ENCODE measurements at regions not wholly inside any gene's neighbourhood (a gene's known extent, or its start where the extent isn't known, plus 50 kb on each side); places are given as distances from the start of the nearest gene placed in this dataset.
"Not testable (repeated sequence)": the region's sequence is repeated elsewhere in the genome, so short reads cannot be mapped to it uniquely, and the experiment has no call there.

DNA sequence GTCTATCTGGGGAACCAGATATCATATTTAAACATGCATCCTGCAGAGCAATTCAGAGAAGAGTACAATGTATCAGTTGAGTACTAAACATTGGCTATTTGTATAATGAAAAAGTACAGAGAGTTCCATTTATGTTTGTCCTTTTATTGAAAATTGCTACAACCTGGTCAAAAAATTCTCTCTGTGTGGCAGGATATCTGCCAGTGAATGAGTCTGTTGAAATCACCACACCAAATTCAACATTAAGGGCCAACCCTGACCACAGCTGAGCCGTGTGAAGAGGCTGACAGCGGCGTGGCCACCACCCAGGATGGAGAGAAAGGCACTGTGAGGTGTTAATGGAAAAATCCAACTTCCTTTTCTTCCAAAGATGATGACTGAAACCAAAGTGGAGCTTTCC is 422.7 kb upstream of the PIK3R1 start:
- no peaks in the 10 kb centered on the region for H3K9me3 ChIP-seq (replicated peaks)
- no peak for DNase-seq (ENCODE audit: low read depth in 1 of 2, low spot score in 2 of 2)

DNA sequence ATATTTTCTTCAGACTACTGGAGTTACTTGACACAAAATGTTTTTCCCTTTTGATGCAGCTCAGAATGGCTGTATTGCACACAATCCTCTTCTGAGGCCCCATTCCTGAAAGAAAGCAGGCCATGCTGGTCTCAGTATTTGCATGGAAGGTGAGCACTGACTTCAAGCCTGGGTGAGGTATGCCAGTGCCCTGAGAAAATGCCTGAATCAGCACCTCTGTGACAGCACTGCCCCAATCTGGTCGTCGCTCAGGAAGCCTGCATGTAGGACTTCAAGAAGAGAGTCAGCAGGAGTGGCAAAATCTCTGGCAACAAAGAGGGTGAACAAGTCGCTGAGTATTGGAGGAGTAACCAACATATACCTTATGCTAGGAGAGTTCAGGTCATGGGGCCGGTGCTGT is 425.2 kb upstream of the PIK3R1 start:
- Histone ChIP-seq H3K27ac (no peak overlapping the region), H3K4me1 (replicated peaks) (no peaks in the 10 kb centered on the region), H3K9me3 (replicated peaks) (no peaks in the 10 kb centered on the region), H3K27me3 (replicated peaks) (no peaks in the 10 kb centered on the region), H3K4me3 (no peak overlapping the region), H3K36me3 (no peaks in the 10 kb centered on the region)
- no peak for DNase-seq (ENCODE audit: low read depth in 1 of 2, low spot score in 2 of 2)

More for the DNA sequence above, 422.7 kb upstream of the PIK3R1 start:
- Histone ChIP-seq H3K27ac (no peak overlapping the region), H3K4me3 (no peak overlapping the region), H3K27me3 (replicated peaks) (no peaks in the 10 kb centered on the region), H3K36me3 (no peaks in the 10 kb centered on the region), H3K4me1 (replicated peaks) (no peaks in the 10 kb centered on the region)

DNA sequence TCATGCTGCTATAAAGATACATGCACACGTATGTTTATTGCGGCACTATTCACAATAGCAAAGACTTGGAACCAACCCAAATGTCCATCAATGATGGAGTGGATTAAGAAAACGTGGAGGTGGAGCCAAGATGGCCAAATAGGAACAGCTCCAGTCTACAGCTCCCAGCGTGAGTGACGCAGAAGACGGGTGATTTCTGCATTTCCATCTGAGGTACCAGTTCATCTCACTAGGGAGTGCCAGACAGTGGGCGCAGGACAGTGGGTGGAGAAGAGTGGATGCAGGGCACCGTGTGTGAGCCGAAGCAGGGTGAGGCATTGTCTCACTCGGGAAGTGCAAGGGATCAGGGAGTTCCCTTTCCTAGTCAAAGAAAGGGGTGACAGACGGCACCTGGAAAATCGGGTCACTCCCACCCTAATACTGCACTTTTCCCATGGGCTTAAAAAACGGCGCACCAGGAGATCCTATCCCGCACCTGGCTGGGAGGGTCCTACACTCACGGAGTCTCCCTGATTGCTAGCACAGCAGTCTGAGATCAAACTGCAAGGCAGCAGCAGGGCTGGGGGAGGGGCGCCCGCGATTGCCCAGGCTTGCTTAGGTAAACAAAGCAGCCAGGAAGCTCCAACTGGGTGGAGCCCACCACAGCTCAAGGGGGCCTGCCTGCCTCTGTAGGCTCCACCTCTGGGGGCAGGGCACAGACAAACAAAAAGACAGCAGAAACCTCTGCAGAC is 435.5 kb upstream of the PIK3R1 start:
- not testable (repeated sequence) for H3K27ac ChIP-seq; H3K36me3 ChIP-seq; DNase-seq (ENCODE audit: low read depth in 1 of 2, low spot score in 2 of 2); H3K27me3 ChIP-seq (replicated peaks); H3K9me3 ChIP-seq (replicated peaks); H3K4me3 ChIP-seq; H3K4me1 ChIP-seq (replicated peaks)

DNA sequence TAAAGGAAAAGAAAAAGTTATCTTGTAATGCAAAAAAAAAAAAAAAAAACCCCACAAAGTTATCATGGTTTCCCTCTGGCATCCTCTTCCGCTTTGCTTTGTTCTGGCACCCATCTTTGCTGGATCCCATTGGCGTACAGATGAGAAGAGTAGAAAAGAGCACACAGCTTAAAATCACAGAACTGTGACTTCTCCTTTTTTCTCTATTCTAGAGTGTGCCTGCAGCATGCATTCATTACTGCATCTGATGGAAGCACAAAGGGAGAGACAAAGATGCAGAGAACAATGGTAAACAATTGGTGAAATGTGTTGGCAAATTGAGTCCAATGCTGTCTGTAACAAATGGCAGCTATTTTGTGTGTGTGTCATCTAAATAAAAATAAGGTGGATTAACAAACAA is 440.8 kb upstream of the PIK3R1 start:
- Histone ChIP-seq H3K9me3 (replicated peaks) (no peaks in the 10 kb centered on the region), H3K36me3 (no peaks in the 10 kb centered on the region), H3K4me1 (replicated peaks) (no peaks in the 10 kb centered on the region), H3K27ac (no peak overlapping the region), H3K4me3 (no peak overlapping the region), H3K27me3 (replicated peaks) (no peaks in the 10 kb centered on the region)
- no peak for DNase-seq (ENCODE audit: low read depth in 1 of 2, low spot score in 2 of 2)

DNA sequence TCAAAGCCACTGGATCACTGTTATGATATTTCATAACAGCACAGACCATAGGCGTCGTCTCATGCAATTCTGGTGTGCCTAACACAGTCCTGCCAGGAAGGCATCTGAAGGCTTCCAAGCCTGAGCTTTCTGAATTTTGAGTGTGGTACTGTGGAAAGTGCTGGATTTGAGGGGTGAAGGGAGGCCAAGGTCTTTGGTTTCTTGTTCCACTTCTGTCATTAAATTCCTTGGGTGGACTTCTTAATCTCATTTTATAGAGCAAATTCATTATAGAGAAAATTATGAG is 441.3 kb upstream of the PIK3R1 start:
- no peaks in the 10 kb centered on the region for H3K27me3 ChIP-seq (replicated peaks)
- no peaks in the 10 kb centered on the region for H3K36me3 ChIP-seq
- no peaks in the 10 kb centered on the region for H3K9me3 ChIP-seq (replicated peaks)
- no peak overlapping the region for H3K27ac ChIP-seq
- no peak overlapping the region for H3K4me3 ChIP-seq
- no peak for DNase-seq (ENCODE audit: low read depth in 1 of 2, low spot score in 2 of 2)
- H3K4me1 ChIP-seq (replicated peaks), result no peaks in the 10 kb centered on the region

DNA sequence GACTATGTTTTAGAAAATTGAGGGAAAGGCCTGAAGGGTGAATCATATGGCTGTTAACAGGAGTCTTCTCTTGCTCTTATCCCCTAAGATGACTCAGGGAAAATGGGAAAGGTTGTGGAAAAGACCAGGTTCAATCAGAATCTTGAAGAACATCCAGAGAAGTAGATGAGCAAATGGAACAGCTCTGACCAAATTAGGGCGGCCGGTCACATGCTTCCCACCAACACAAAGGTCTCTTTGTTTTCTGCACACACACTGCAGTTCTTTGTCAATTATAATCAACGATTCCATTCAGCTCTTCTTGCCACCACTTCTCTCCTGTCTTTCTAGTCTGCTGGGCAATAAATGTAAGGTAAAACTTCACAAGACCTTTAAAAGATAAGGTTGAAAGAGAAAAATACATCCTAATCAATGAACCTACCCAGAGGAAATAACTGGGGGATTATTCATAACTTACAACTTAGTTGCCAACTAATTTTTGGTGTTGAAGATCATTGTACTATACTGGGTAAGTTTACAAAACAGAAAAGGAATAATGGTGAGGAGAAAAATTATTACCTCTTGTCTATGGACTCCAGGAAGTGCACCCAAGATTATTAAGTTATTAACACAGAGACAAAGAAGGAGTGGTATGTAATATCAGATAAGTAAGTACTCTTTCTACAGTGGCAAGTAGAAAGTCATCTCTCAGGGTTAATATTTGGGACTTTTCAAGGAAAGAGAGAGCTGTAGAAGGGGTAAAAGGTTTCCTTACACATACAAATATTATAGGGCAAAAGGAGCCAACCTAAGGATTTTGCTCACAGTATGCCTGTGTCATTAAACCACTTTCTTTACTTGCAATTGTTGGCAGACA is 441.9 kb upstream of the PIK3R1 start:
- Histone ChIP-seq H3K4me1 (replicated peaks) (no peaks in the 10 kb centered on the region), H3K4me3 (no peak overlapping the region), H3K27ac (no peak overlapping the region), H3K9me3 (replicated peaks) (no peaks in the 10 kb centered on the region), H3K36me3 (no peaks in the 10 kb centered on the region), H3K27me3 (replicated peaks) (no peaks in the 10 kb centered on the region)
- no peak for DNase-seq (ENCODE audit: low read depth in 1 of 2, low spot score in 2 of 2)

DNA sequence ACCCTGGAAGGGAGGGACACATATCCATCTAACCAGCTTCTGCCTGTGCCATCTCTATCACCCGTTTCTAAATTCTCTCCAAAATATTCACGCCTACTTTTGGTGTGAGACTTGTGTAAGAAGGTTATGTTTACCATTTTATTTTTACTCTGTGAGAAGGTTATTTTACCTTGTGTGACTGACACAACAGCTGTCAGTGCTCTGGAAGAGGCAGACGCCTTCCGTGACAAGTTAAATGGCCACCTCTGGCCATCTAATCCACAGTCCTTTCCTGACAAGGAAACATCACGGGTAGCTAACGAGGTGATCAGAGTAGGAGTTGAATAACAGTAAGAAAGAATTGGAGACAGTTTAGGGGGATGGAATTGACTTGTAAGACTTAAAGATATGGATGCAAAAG is 443.8 kb upstream of the PIK3R1 start:
- no peaks in the 10 kb centered on the region for H3K36me3 ChIP-seq
- H3K27me3 ChIP-seq (replicated peaks), result no peaks in the 10 kb centered on the region
- H3K27ac ChIP-seq, result no peak overlapping the region
- H3K4me1 ChIP-seq (replicated peaks), result no peaks in the 10 kb centered on the region
- DNase-seq (ENCODE audit: low read depth in 1 of 2, low spot score in 2 of 2), result no peak
- H3K4me3 ChIP-seq, result no peak overlapping the region
- no peaks in the 10 kb centered on the region for H3K9me3 ChIP-seq (replicated peaks)

DNA sequence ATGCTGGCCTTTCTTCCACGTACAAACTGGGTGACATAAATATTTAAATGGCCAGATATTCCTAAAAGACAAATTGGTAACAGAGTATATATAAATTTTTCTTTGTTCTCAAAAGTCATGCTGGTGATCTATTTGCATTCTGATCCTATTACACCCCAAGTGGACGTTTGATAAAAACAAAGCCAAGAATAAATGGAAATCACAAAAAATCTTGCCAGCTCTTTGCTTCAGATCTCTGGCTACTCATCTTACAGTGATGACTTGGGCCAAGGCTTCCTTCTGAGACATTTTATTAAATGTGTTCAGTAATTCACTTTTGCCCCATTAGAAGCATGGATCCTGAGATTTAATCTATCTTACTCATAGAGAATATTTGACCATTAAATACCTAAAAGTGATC is 444.3 kb upstream of the PIK3R1 start:
- no peaks in the 10 kb centered on the region for H3K27me3 ChIP-seq (replicated peaks)
- H3K4me3 ChIP-seq, result no peak overlapping the region
- no peaks in the 10 kb centered on the region for H3K4me1 ChIP-seq (replicated peaks)
- H3K36me3 ChIP-seq, result no peaks in the 10 kb centered on the region
- H3K9me3 ChIP-seq (replicated peaks), result 0 out of 2 replicates have a peak, but pooled peaks cover 1% of the 10 kb centered on the region
- no peak for DNase-seq (ENCODE audit: low read depth in 1 of 2, low spot score in 2 of 2)
- no peak overlapping the region for H3K27ac ChIP-seq

DNA sequence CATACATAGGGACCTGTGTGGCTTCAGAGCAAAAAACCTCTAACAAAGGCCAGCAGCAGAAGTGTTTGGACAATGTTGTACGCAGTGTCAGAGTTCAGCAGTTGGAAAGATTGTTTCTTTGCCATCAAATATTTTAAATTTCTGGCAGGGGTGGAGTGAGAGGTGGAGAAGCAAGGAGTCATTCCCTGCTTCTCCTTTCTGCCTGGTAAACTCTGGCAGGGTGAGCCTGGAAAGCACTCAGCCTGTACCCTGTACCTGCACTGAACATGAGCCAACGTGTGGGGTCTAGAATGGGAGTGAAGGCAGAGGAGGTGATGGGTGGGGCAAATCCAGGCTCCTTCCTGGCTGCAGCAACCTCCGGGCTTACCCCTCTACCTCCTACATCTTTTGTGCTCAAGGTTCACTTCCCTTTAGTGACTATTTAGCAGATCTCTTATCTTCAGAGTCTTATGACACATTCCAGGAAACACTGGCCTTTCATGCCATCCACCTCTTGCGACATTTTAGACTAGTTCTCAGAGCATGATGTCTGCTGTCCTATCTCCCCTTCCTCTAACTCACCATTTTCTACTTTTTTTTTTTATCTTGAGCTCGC is 445.0 kb upstream of the PIK3R1 start:
- Histone ChIP-seq H3K4me3 (no peak overlapping the region), H3K27ac (no peak overlapping the region), H3K9me3 (replicated peaks) (0 out of 2 replicates have a peak, but pooled peaks cover 3% of the 10 kb centered on the region), H3K27me3 (replicated peaks) (no peaks in the 10 kb centered on the region), H3K4me1 (replicated peaks) (no peaks in the 10 kb centered on the region), H3K36me3 (no peaks in the 10 kb centered on the region)
- no peak for DNase-seq (ENCODE audit: low read depth in 1 of 2, low spot score in 2 of 2)

DNA sequence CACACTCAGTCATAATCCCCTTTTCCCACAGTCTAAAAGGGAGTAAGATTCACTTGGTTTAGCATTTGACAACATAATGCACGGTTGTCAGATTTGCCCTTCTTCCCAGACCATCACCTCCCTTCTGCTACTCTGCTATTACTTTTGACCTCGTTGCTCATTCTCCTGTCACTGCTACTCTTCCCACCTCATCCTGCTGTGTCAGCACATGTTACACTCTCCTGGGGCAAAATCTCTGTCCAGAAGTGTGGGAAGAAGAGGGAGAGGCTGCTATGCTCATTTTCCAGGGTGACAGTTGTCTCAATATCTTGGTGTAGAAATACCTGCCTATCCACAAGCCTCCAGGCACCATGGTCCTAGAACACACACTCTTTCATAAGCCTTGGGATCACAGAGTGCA is 449.9 kb upstream of the PIK3R1 start:
- Histone ChIP-seq H3K4me3 (no peak overlapping the region), H3K27me3 (replicated peaks) (no peaks in the 10 kb centered on the region), H3K36me3 (no peaks in the 10 kb centered on the region), H3K4me1 (replicated peaks) (no peaks in the 10 kb centered on the region), H3K27ac (no peak overlapping the region), H3K9me3 (replicated peaks) (0 out of 2 replicates have a peak, but pooled peaks cover 3% of the 10 kb centered on the region)
- DNase-seq (ENCODE audit: low read depth in 1 of 2, low spot score in 2 of 2), result no peak

DNA sequence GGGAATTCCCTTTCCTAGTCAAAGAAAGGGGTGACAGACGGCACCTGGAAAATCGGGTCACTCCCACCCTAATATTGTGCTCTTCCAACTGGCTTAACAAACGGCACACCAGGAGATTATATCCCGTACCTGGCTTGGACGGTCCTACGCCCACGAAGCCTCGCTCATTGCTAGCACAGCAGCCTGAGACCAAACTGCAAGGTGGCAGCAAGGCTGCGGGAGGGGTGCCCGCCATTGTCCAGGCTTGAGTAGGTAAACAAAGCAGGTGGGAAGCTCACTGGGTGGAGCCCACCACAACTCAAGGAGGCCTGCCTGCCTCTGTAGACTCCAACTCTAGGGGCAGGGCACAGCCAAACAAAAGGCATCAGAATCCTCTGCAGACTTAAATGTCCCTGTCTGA is 457.8 kb upstream of the PIK3R1 start:
- H3K27me3 ChIP-seq (replicated peaks); H3K27ac ChIP-seq; DNase-seq (ENCODE audit: low read depth in 1 of 2, low spot score in 2 of 2); H3K9me3 ChIP-seq (replicated peaks); H3K4me3 ChIP-seq; H3K36me3 ChIP-seq; H3K4me1 ChIP-seq (replicated peaks): not testable (repeated sequence)

DNA sequence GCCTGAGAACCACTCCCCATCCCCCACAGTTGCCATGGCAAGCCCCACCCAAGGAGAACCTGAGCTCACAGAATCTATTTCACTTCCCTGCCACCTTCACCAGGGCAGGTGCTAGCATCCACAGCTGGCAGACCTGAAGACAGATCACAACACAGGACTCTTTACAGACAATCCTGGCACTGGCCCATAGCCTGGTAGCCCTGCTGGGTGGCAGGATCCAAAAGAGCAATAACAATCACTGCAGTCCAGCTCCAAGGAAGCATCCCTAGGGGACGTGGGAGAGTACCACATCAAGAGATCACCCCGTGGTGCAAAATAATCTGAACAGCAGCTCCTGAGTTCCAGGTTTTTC is 463.2 kb upstream of the PIK3R1 start:
- Histone ChIP-seq H3K27me3 (replicated peaks) (no peaks in the 10 kb centered on the region), H3K27ac (no peak overlapping the region), H3K4me1 (replicated peaks) (no peaks in the 10 kb centered on the region), H3K4me3 (no peak overlapping the region), H3K9me3 (replicated peaks) (no peaks in the 10 kb centered on the region), H3K36me3 (no peaks in the 10 kb centered on the region)
- DNase-seq (ENCODE audit: low read depth in 1 of 2, low spot score in 2 of 2), result no peak

DNA sequence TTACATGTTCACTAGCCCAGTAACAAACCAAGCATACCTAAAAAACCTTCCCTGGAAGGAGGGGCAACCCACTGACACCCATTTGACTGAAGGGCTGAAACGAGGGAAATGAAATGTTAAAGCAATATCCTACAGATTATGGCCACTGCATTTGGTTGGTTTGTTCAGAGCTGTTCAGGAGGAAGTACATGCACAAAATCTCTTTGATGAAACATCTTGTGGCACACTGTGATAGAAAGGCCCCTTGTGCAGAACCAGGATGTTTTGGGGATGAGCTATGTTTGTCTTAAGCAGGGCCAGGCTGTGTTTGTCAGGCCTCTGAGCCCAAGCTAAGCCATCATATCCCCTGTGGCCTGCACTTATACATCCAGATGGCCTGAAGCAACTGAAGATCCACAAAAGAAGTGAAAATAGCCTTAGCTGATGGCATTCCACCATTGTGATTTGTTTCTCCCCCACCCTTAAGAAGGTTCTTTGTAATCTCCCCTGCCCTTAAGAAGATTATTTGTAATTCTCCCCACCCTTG is 467.3 kb upstream of the PIK3R1 start:
- Histone ChIP-seq H3K27ac (no peak overlapping the region), H3K4me1 (replicated peaks) (no peaks in the 10 kb centered on the region), H3K27me3 (replicated peaks) (no peaks in the 10 kb centered on the region), H3K9me3 (replicated peaks) (0 out of 2 replicates have a peak, but pooled peaks cover 2% of the 10 kb centered on the region), H3K36me3 (no peaks in the 10 kb centered on the region), H3K4me3 (no peak overlapping the region)
- no peak for DNase-seq (ENCODE audit: low read depth in 1 of 2, low spot score in 2 of 2)

DNA sequence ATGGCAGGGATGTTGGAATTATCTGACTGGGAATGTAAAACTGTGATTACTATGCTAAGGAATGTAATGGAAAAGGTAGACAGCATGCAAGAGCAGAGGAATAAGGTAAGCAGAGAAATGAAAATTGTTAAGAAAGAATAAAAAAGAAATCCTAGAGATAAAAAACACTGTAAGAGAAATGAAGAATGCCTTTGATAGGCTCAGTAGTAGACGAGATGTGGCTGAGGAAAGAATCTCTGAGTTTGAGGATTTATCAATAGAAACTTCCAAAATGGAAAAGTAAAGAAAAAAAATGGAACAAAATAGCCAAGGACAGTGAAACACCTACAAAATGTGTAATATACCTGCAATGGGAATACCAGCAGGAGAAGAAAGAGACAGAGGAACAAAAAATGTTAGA is 468.5 kb upstream of the PIK3R1 start:
- no peaks in the 10 kb centered on the region for H3K27me3 ChIP-seq (replicated peaks)
- no peaks in the 10 kb centered on the region for H3K4me1 ChIP-seq (replicated peaks)
- 0 out of 2 replicates have a peak, but pooled peaks cover 2% of the 10 kb centered on the region for H3K9me3 ChIP-seq (replicated peaks)
- no peak overlapping the region for H3K4me3 ChIP-seq
- no peaks in the 10 kb centered on the region for H3K36me3 ChIP-seq
- DNase-seq (ENCODE audit: low read depth in 1 of 2, low spot score in 2 of 2), result no peak
- no peak overlapping the region for H3K27ac ChIP-seq

Data from SJSA1 (cell line).